ENCODE measurements at regions not wholly inside any gene's neighbourhood (a gene's known extent, or its start where the extent isn't known, plus 50 kb on each side); places are given as distances from the start of the nearest gene placed in this dataset.
"Not testable (repeated sequence)": the region's sequence is repeated elsewhere in the genome, so short reads cannot be mapped to it uniquely, and the experiment has no call there.

DNA sequence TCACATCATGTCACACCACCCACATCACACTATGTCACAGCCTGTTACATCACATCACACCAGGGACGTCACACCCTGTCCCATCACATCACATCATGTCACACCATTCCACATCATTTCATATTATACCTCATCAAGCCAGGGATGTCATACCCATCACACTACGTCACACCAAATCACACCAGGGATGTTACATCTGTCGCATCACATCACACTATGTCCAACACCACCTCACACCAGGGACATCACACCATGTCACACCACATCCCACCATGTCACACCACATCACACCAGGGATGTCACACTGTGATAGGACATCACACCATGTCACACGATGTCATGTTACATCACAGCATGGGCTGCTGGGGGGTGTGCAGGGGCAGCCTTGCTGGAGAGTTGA lies 110.6 kb downstream of the TMEM121 start:
- H3K4me3 ChIP-seq = no peak overlapping the region
- no peaks in the 10 kb centered on the region for H3K27me3 ChIP-seq
- H3K36me3 ChIP-seq = no peaks in the 10 kb centered on the region
- DNase-seq (ENCODE audit: extremely low spot score in 2 of 2) = no peak
- TF ChIP-seq POLR2AphosphoS5 (IDR thresholded peaks at IDR 0.05; ENCODE audit: insufficient read depth in 1 of 2, low read depth in 1 of 2) (no peak), CTCF (IDR thresholded peaks at IDR 0.05) (no peak), POLR2A (IDR thresholded peaks at IDR 0.05) (no peak)
- no peak overlapping the region for H3K27ac ChIP-seq
- H3K4me1 ChIP-seq = no peaks in the 10 kb centered on the region
- H3K9me3 ChIP-seq = no peaks in the 10 kb centered on the region
- intact Hi-C loops (cut with DNase I) = no loop called here

DNA sequence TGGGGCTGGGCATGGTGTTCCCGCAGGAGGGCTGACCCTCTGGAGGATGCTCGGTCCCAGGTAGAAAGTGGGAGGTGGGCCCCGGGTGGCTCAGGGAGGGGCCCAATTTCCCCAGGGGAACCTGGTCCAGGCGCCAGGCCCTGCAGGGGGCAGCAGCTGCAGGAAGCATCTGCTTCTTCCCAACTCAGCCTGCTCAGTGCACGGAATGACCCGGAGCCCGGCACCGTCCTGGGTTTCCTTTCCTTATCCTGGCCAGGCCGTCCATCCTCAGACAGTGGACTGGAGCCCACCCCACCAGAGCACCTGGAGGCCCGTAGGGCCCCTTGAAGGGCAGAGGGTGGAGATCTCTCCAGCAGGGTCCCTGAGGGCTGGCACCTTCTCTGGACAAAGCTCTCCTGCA lies 111.0 kb downstream of the TMEM121 start:
- H3K4me3 ChIP-seq, H3K27me3 ChIP-seq: not testable (repeated sequence)

GRCh38 chr14:105639969-105640931 lies 113.9 kb downstream of the TMEM121 start:
- H3K4me1 ChIP-seq; H3K9me3 ChIP-seq; H3K27ac ChIP-seq; intact Hi-C loops (cut with DNase I); H3K36me3 ChIP-seq; DNase-seq (ENCODE audit: extremely low spot score in 2 of 2); H3K4me3 ChIP-seq; H3K27me3 ChIP-seq: not testable (repeated sequence)

More for the DNA sequence above, 111.0 kb downstream of the TMEM121 start:
- H3K36me3 ChIP-seq; H3K4me1 ChIP-seq; intact Hi-C loops (cut with DNase I); DNase-seq (ENCODE audit: extremely low spot score in 2 of 2); H3K9me3 ChIP-seq; H3K27ac ChIP-seq: not testable (repeated sequence)

DNA sequence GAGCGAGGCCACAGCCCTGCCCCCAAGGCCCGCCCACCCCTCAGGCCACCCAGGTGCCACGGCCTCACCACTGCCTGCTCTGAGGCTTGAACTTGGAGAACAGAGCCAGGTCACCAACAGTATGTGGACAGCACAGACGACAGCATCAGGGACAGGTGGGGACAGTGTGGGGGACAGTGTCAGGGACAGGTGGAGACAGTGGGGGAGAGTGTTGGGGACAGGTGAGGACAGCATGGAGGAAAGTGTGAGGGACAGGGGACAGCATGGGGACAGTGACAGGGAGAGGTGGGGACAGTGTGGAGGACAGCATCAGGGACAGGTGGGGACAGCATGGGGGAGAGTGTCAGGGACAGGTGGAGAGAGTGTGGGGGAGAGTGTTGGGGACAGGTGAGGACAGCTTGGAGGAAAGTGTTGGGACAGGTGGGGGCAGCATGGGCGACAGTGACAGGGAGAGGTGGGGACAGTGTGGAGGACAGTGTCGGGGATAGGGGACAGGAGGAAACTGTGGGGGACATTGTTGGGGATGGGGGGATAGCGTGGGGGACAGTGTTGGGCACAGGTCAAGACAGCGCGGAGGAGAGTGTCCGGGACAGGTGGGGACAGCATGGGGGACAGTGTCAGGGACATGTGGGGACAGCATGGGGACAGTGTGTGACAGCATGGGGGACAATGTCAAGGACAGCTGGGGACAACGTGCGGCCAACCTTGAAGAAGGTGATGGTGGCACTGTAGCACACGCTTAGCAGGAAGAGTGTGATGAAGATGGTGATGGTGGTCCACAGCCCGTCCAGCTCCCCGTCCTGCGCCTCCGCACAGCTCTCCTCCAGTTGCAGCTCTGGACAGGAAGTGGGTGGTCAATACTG lies 114.9 kb downstream of the TMEM121 start:
- intact Hi-C loops (cut with DNase I) = no loop called here
- Histone ChIP-seq H3K27me3 (no peaks in the 10 kb centered on the region), H3K9me3 (no peaks in the 10 kb centered on the region), H3K4me1 (no peaks in the 10 kb centered on the region), H3K36me3 (no peaks in the 10 kb centered on the region), H3K4me3 (no peak overlapping the region), H3K27ac (no peak overlapping the region)
- DNase-seq (ENCODE audit: extremely low spot score in 2 of 2) = no peak
- TF ChIP-seq CTCF (IDR thresholded peaks at IDR 0.05) (no peak), POLR2A (IDR thresholded peaks at IDR 0.05) (no peak), POLR2AphosphoS5 (IDR thresholded peaks at IDR 0.05; ENCODE audit: insufficient read depth in 1 of 2, low read depth in 1 of 2) (no peak)

DNA sequence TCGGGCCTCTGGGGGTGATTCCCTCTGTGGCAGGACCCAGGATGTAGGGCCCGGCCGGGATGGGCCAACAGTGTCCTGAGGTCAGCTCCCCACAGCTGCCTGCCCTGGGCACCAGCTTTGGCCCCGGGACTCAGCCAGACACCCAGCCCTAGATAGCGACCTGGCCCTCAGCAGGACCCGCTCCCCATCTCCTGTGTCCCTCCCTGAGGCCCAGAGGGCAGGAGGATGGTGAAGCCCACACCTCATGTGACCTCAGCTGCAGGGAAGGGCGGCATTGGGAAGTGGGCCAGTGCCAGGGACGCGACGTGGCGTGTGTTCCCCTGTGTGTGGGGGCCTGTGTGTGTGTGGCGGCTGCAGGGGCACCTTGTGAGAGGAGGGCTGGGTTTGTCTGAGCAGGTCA lies 115.6 kb downstream of the TMEM121 start:
- DNase-seq (ENCODE audit: extremely low spot score in 2 of 2); intact Hi-C loops (cut with DNase I): not testable (repeated sequence)

GRCh38 chr14:105642486-105642885 lies 116.1 kb downstream of the TMEM121 start:
- intact Hi-C loops (cut with DNase I); H3K4me3 ChIP-seq: not testable (repeated sequence)

More for the DNA sequence above, 115.6 kb downstream of the TMEM121 start:
- not testable (repeated sequence) for H3K27me3 ChIP-seq, H3K27ac ChIP-seq, H3K9me3 ChIP-seq, H3K4me1 ChIP-seq, H3K36me3 ChIP-seq, H3K4me3 ChIP-seq

GRCh38 chr14:105643406-105644052 lies 117.1 kb downstream of the TMEM121 start:
- H3K4me1 ChIP-seq; DNase-seq (ENCODE audit: extremely low spot score in 2 of 2); H3K27ac ChIP-seq; H3K9me3 ChIP-seq; H3K4me3 ChIP-seq; H3K27me3 ChIP-seq; H3K36me3 ChIP-seq; intact Hi-C loops (cut with DNase I): not testable (repeated sequence)

More at GRCh38 chr14:105642486-105642885, 116.1 kb downstream of the TMEM121 start:
- not testable (repeated sequence) for DNase-seq (ENCODE audit: extremely low spot score in 2 of 2); H3K27ac ChIP-seq; H3K9me3 ChIP-seq; H3K36me3 ChIP-seq; H3K4me1 ChIP-seq; H3K27me3 ChIP-seq

DNA sequence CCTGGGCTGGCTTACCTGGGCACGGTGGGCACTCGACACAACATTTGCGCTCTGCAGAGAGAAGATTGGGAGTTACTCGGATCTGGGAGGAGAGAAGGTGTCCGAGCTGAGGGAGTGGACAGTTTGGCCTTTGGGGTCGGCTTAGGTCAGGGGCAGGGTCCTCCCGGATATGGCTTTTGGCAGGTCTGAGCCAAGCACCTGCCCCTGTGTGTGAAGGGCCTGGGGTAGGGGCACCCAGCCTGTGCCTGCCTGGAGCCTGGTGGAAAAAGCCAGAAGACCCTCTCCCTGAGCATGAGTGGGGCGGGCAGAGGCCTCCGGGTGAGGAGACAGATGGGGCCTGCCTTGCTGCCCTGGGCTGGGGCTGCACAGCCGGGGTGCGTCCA lies 117.7 kb downstream of the TMEM121 start:
- H3K4me1 ChIP-seq; H3K27me3 ChIP-seq; intact Hi-C loops (cut with DNase I); DNase-seq (ENCODE audit: extremely low spot score in 2 of 2); H3K4me3 ChIP-seq; H3K36me3 ChIP-seq; H3K27ac ChIP-seq; H3K9me3 ChIP-seq: not testable (repeated sequence)

DNA sequence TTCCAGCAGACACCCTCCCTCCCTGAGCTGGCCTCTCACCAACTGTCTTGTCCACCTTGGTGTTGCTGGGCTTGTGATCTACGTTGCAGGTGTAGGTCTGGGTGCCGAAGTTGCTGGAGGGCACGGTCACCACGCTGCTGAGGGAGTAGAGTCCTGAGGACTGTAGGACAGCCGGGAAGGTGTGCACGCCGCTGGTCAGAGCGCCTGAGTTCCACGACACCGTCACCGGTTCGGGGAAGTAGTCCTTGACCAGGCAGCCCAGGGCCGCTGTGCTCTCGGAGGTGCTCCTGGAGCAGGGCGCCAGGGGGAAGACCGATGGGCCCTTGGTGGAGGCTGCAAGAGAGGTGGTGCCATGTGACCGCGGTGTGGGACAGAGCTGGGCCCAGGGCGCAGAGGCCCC lies 118.1 kb downstream of the TMEM121 start:
- H3K36me3 ChIP-seq; intact Hi-C loops (cut with DNase I); H3K27ac ChIP-seq; H3K27me3 ChIP-seq; H3K9me3 ChIP-seq; H3K4me3 ChIP-seq; DNase-seq (ENCODE audit: extremely low spot score in 2 of 2); H3K4me1 ChIP-seq: not testable (repeated sequence)

DNA sequence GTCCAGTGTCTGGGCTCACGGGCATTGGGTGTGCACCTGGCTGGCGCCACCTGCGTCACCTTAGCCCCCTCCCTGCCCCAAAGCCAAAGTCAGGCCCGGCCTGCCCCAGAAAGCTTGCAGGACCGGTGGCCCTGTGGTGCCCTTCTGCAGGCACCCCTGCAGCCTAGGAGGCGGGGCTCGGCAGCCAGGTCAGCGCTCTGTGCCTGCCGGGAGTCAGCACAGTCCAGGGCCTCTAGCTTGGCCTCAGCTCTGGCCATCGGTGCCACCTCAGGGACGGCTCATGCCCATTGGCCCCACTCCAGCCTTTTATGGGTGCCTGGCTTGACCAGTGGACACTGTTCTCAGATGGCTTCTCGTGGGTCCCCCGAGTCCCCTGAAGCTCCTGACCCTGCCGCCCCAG lies 118.5 kb downstream of the TMEM121 start:
- H3K36me3 ChIP-seq; H3K9me3 ChIP-seq; H3K4me1 ChIP-seq; H3K27ac ChIP-seq; DNase-seq (ENCODE audit: extremely low spot score in 2 of 2); H3K4me3 ChIP-seq; H3K27me3 ChIP-seq; intact Hi-C loops (cut with DNase I): not testable (repeated sequence)
